Right lobe of liver (tissue), 6 donors: ENCODE measurements at regions not wholly inside any gene's neighbourhood (a gene's known extent, or its start where the extent isn't known, plus 50 kb on each side); places are given as distances from the start of the nearest gene placed in this dataset.
"Not testable (repeated sequence)": the region's sequence is repeated elsewhere in the genome, so short reads cannot be mapped to it uniquely, and the experiment has no call there.

Source experiments
- ATAC-seq, 4 donors: fragments of 200-7000 bp; cut with Tn5 transposase; one replicate each; pipeline ENCODE4 v1.9.1; 2020; ENCODE audit warnings: mild to moderate bottlenecking in 4 of 4, moderate library complexity in 4 of 4
- DNase-seq, 3 donors: peaks; one replicate each; pipeline ENCODE4 v3.0.0-alpha.2; 2020
- H3K27ac ChIP-seq, 3 donors: fragments of 200-600 bp; one replicate each; pipeline ENCODE4 v1.8.0; 2022
- H3K27me3 ChIP-seq, 2 donors: fragments of 200-600 bp; one replicate each; pipeline ENCODE4 v1.8.0; 2022
- H3K36me3 ChIP-seq, 4 donors: fragments of 200-600 bp; sonication (generic) in 1 of 4; one replicate each; pipeline versions ENCODE4 v1.5.1 to v1.8.0; 2017 to 2022; ENCODE audit warnings: control low read depth in 1 of 4
- H3K4me1 ChIP-seq, 4 donors: fragments of 200-600 bp; sonication (generic) in 1 of 4; one replicate each; pipeline versions ENCODE4 v1.5.1 to v1.8.0; 2017 to 2022; ENCODE audit warnings: control low read depth in 1 of 4
- H3K4me3 ChIP-seq, 3 donors: fragments of 200-600 bp; one replicate each; pipeline ENCODE4 v1.8.0; 2022
- H3K9me3 ChIP-seq, 4 donors: fragments of 200-600 bp; sonication (generic) in 1 of 4; one replicate each; pipeline versions ENCODE4 v1.5.1 to v1.8.0; 2017 to 2022; ENCODE audit warnings: control low read depth in 1 of 4
- CTCF ChIP-seq, 4 donors: fragments of 200-600 bp in 3 of 4; fragments of 450-650 bp in 1 of 4; IDR thresholded peaks; one replicate each; pipeline versions ENCODE4 v1.5.1 to v1.8.0; 2016 to 2022; ENCODE audit warnings: antibody characterized with exemption in 4 of 4, mild to moderate bottlenecking in 2 of 4
- POLR2A ChIP-seq: fragments of 450-650 bp; IDR thresholded peaks from one replicate; pipeline ENCODE4 v1.6.1; 2017; ENCODE audit warnings: antibody characterized with exemption, mild to moderate bottlenecking
- WGBS: methylation state at CpG from one replicate; pipeline ENCODE4 v1.1.6; 2018; ENCODE audit warnings: low coverage, low lambda C conversion rate; ENCODE audit not compliant: insufficient coverage; ENCODE audit errors: missing lambda C conversion rate; 5-methylcytosine and 5-hydroxymethylcytosine counted together
- intact Hi-C, 2 donors: fragments of 100-400 bp; cut with DNase I; formaldehyde crosslinking; loops; one replicate each; pipeline versions ENCODE4 v1.11.2 to v1.14.1; 2022
- donor health status: DM: no; HTN: yes; CAD: no.
- donor health status: DM: no; HTN: no; CAD: no.
- donor health status: DM: no; HTN: no; CAD: no.
- donor health status: DM: no; HTN: yes; CAD: no.
- donor health status: DM: no; HTN: yes; CAD: no.

DNA sequence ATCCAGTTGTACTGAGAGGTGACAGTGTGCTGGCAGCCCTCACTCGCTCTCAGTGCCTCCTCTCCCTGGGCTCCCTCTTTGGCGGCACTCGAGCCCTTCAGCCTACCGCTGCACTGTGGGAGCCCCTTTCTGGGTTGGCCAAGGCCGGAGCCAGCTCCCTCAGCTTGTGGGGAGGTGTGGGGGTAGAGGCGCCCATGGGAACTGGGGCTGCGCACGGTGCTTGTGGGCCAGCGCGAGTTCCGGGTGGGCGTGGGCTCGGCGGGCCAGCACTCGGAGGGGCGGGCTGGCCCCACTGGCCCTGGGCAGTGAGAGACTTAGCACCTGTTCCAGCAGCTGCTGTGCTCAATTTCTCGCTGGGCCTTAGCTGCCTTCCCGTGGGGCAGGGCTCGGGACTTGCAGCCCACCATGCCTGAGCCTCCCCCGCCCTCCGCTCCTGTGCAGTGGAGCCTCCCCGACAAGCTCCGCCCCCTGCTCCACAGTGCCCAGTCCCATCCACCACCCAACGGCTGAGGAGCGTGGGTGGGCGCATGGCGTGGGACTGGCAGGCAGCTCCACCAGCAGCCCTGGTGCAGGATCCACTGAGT is 342.2 kb upstream of the ZNF608 start:
- Histone ChIP-seq H3K9me3 (no peaks in the 10 kb centered on the region), H3K4me1 (no peaks in the 10 kb centered on the region), H3K36me3 (no peaks in the 10 kb centered on the region), H3K27me3 (no peaks in the 10 kb centered on the region), H3K27ac (no peak overlapping the region), H3K4me3 (no peak overlapping the region)
- ATAC-seq: no peak
- TF ChIP-seq CTCF (IDR thresholded peaks at IDR 0.05): no peak
- no peak for TF ChIP-seq POLR2A
- whole genome bisulfite sequencing: 100% methylated on average over 2 of the region's 27 CpGs
- intact Hi-C loops: no loop called here
- peak in 1 of 3 donors; percentile 41 for DNase-seq

DNA sequence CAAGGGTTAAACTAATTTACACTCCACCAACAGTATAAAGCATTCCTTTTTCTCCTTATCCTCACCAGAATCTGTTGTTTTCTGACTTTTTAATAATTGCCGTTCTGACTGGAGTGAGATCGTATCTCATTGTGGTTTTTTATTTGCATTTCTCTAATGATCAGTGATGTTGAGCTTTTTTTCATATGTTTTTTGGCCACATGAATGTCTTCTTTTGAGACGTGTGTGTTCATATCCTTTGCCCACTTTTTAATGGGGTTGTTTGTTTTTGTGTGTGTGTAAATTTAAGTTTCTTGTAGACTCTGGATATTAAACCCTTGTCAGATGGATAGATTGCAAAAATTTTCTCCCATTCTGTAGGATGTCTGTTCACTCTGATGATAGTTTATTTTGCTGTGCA is 345.7 kb upstream of the ZNF608 start:
- H3K27ac ChIP-seq, intact Hi-C loops, DNase-seq, H3K9me3 ChIP-seq, H3K4me1 ChIP-seq, H3K36me3 ChIP-seq, H3K27me3 ChIP-seq, H3K4me3 ChIP-seq, ATAC-seq: not testable (repeated sequence)
- WGBS: 83% methylated on average over 3 of the region's 3 CpGs

GRCh38 chr5:125093776-125094175 is 347.3 kb upstream of the ZNF608 start:
- no peaks in the 10 kb centered on the region for H3K36me3 ChIP-seq
- no peaks in the 10 kb centered on the region for H3K4me1 ChIP-seq
- H3K9me3 ChIP-seq: no peaks in the 10 kb centered on the region
- TF ChIP-seq POLR2A (no peak), CTCF (IDR thresholded peaks at IDR 0.05) (no peak)
- intact Hi-C loops: no loop called here
- ATAC-seq (no peak), DNase-seq (no peak)
- no peak overlapping the region for H3K27ac ChIP-seq
- 87% methylated on average over 3 of the region's 3 CpGs for WGBS
- H3K4me3 ChIP-seq: no peak overlapping the region
- H3K27me3 ChIP-seq: no peaks in the 10 kb centered on the region

DNA sequence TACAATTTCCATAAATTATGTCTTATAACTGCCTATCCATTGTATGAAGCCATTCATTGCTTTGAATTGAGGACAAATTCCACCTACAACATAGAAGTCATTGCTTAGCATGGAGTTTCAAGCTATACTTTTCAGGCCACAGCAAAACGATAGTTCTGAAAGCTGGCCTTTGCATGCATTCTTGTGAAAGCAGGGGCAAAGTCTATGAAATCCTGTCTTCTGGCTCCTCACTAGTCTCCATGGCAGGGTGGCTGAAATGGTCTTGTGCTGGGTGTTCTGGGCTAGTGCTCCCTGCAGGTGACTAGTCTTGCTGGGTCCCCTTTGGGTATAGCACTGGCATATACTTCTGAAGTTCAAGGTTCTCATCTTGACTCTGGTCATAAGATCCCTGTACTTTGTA is 353.9 kb upstream of the ZNF608 start:
- no peaks in the 10 kb centered on the region for H3K36me3 ChIP-seq
- no peak for DNase-seq
- H3K27me3 ChIP-seq: no peaks in the 10 kb centered on the region
- H3K4me3 ChIP-seq: no peak overlapping the region
- intact Hi-C loops: no loop called here
- ATAC-seq: peak in 3 of 4 donors; percentile 40 to 81 (median 50)
- H3K9me3 ChIP-seq: no peaks in the 10 kb centered on the region
- WGBS: no CpG with 5 or more reads among the region's 1 CpG
- no peak overlapping the region for H3K27ac ChIP-seq
- no peaks in the 10 kb centered on the region for H3K4me1 ChIP-seq
- TF ChIP-seq CTCF (IDR thresholded peaks at IDR 0.05): no peak
- TF ChIP-seq POLR2A: no peak

DNA sequence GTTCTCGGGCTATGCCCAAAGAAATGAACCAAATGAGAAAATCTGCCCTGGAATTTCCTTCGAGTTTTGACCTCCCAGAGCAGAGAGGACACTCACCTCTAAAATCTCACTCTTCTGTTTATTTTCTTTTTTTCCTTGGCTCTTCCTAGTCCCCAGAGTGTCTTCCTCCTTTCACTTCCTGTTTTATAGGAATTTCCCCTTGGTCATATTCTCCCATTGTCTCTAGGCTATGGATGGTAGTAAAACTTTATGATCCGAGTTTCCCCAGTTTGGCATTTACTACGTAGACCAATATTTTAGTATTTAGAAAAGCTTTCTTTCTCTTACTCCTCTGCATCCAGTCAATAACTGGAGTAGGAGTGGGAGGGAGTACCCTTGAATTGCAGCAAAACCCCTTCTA is 354.5 kb upstream of the ZNF608 start:
- DNase-seq: no peak
- 66% methylated on average over 4 of the region's 4 CpGs for WGBS
- H3K27ac ChIP-seq: no peak overlapping the region
- H3K9me3 ChIP-seq: no peaks in the 10 kb centered on the region
- intact Hi-C loops: no loop called here
- H3K4me1 ChIP-seq: no peaks in the 10 kb centered on the region
- no peaks in the 10 kb centered on the region for H3K27me3 ChIP-seq
- no peaks in the 10 kb centered on the region for H3K36me3 ChIP-seq
- H3K4me3 ChIP-seq: no peak overlapping the region
- TF ChIP-seq CTCF (IDR thresholded peaks at IDR 0.05): no peak
- no peak for TF ChIP-seq POLR2A
- ATAC-seq: no peak
